H1 (cell line): ENCODE measurements at regions not wholly inside any gene's neighbourhood (a gene's known extent, or its start where the extent isn't known, plus 50 kb on each side); places are given as distances from the start of the nearest gene placed in this dataset.
"Not testable (repeated sequence)": the region's sequence is repeated elsewhere in the genome, so short reads cannot be mapped to it uniquely, and the experiment has no call there.

ENCODE experiments used
- CTCF ChIA-PET: fragments of 300-600 bp; sonication (Branson Sonifier 250); formaldehyde crosslinking; loops from one replicate; lab custom pipeline; 2021; ENCODE audit not compliant: partially characterized antibody; lab: Charles Lee
- POLR2A ChIA-PET: fragments of 300-600 bp; sonication (Branson Sonifier 250); formaldehyde crosslinking; loops from one replicate; lab custom pipeline; 2021; ENCODE audit warnings: inconsistent platforms; ENCODE audit not compliant: partially characterized antibody; lab: Charles Lee
- DNase-seq, 2 experiments: peaks; one replicate each; pipeline versions ENCODE4 v3.0.0 to v3.0.0-alpha.2; 2010 to 2022; ENCODE audit warnings: low spot score in 2 of 2, low read depth in 1 of 2, mixed read lengths in 1 of 2
- FAIRE-seq: peaks from 2 replicates; lab custom pipeline; 2011; peaks lifted over from hg19 to GRCh38; lab: Jason Lieb, UNC
- H2AFZ ChIP-seq: 2 replicates; pipeline ENCODE4 v1.8.1; 2012; ENCODE audit warnings: low read length, inconsistent platforms
- H2AK5ac ChIP-seq: 2 replicates; pipeline ENCODE4 v1.6.1; 2013; ENCODE audit warnings: low read depth, low read length
- H2BK120ac ChIP-seq: replicated peaks from 2 replicates; pipeline ENCODE3; 2013; ENCODE audit warnings: low read depth, low read length, inconsistent platforms
- H2BK12ac ChIP-seq: 2 replicates; pipeline ENCODE4 v1.6.1; 2013; ENCODE audit warnings: low read depth, low read length
- H2BK15ac ChIP-seq: 2 replicates; pipeline ENCODE4 v1.6.1; 2013; ENCODE audit warnings: low read length
- H2BK20ac ChIP-seq: 2 replicates; pipeline ENCODE4 v1.6.1; 2013; ENCODE audit warnings: low read length
- H2BK5ac ChIP-seq: 2 replicates; pipeline ENCODE4 v1.6.1; 2013; ENCODE audit warnings: low read depth, low read length
- H3K14ac ChIP-seq: 2 replicates; pipeline ENCODE4 v1.6.1; 2013; ENCODE audit warnings: inconsistent platforms; ENCODE audit not compliant: insufficient read length
- H3K18ac ChIP-seq: 2 replicates; pipeline ENCODE4 v1.6.1; 2013; ENCODE audit warnings: low read length; ENCODE audit errors: extremely low read depth
- H3K23ac ChIP-seq: 2 replicates; pipeline ENCODE4 v1.6.1; 2013; ENCODE audit warnings: inconsistent platforms; ENCODE audit not compliant: insufficient read length
- H3K23me2 ChIP-seq: 2 replicates; pipeline ENCODE4 v1.6.1; 2013; ENCODE audit warnings: low read depth, low read length
- H3K27ac ChIP-seq: 2 replicates; pipeline ENCODE4 v1.6.1; 2011; ENCODE audit warnings: low read depth, low read length, inconsistent platforms
- H3K27me3 ChIP-seq, 4 experiments: replicated peaks in 1 of 4; 1 replicate in 1 of 4; 2 replicates in 3 of 4; pipeline versions ENCODE4 v1.6.1 to v1.8.1; 2011 to 2013; ENCODE audit warnings: low read length in 3 of 4, mild to moderate bottlenecking in 3 of 4, inconsistent platforms in 2 of 4, mixed read lengths in 2 of 4, moderate library complexity in 1 of 4; ENCODE audit not compliant: control insufficient read depth in 3 of 4, insufficient read depth in 3 of 4; ENCODE audit errors: extremely low read depth in 1 of 4
- H3K36me3 ChIP-seq, 4 experiments: 2 replicates each; pipeline versions ENCODE4 v1.6.1 to v1.8.1; 2011 to 2013; ENCODE audit warnings: mild to moderate bottlenecking in 4 of 4, low read length in 3 of 4, moderate library complexity in 2 of 4, control low read depth in 1 of 4, inconsistent platforms in 1 of 4; ENCODE audit not compliant: insufficient read depth in 4 of 4, control insufficient read depth in 2 of 4
- H3K4ac ChIP-seq: replicated peaks from 2 replicates; pipeline ENCODE3; 2013; ENCODE audit warnings: low read length, low read depth, mixed read lengths, inconsistent platforms; ENCODE audit not compliant: insufficient read length
- H3K4me1 ChIP-seq, 4 experiments: replicated peaks in 1 of 4; 1 replicate in 1 of 4; 2 replicates in 3 of 4; pipeline versions ENCODE4 v1.6.1 to v1.8.1; 2011 to 2013; ENCODE audit warnings: low read length in 3 of 4, inconsistent platforms in 2 of 4, mixed read lengths in 1 of 4; ENCODE audit not compliant: insufficient read depth in 4 of 4, control insufficient read depth in 3 of 4
- H3K4me2 ChIP-seq, 2 experiments: 2 replicates each; pipeline versions ENCODE4 v1.6.1 to v1.8.1; 2011 to 2013; ENCODE audit warnings: low read depth in 2 of 2, low read length in 2 of 2, control low read depth in 1 of 2, inconsistent platforms in 1 of 2, mild to moderate bottlenecking in 1 of 2; ENCODE audit not compliant: insufficient read depth in 1 of 2
- H3K4me3 ChIP-seq, 4 experiments: fragments of 200-600, 300-600 bp in 1 of 4; sonication (generic), shearing (Covaris generic), sonication (Bioruptor Twin) in 1 of 4; 2 replicates each; pipeline versions ENCODE4 v1.5.1 to v1.8.1; 2011 to 2016; ENCODE audit warnings: low read length in 4 of 4, low read depth in 3 of 4, control low read depth in 2 of 4, inconsistent platforms in 2 of 4, mild to moderate bottlenecking in 2 of 4, mixed read lengths in 1 of 4, moderate library complexity in 1 of 4; ENCODE audit not compliant: insufficient read depth in 2 of 4; ENCODE audit errors: extremely low read depth in 1 of 4
- H3K56ac ChIP-seq: replicated peaks from 2 replicates; pipeline ENCODE3; 2013; ENCODE audit warnings: low read depth, mild to moderate bottlenecking, mixed read lengths, low read length, inconsistent platforms; ENCODE audit not compliant: insufficient read length
- H3K79me1 ChIP-seq: 2 replicates; pipeline ENCODE4 v1.6.1; 2013; ENCODE audit warnings: low read depth, low read length, control low read depth
- H3K79me2 ChIP-seq, 2 experiments: 2 replicates each; pipeline versions ENCODE4 v1.6.1 to v1.8.1; 2012 to 2013; ENCODE audit warnings: low read length in 2 of 2, mild to moderate bottlenecking in 2 of 2, inconsistent platforms in 1 of 2; ENCODE audit not compliant: insufficient read depth in 2 of 2, control insufficient read depth in 1 of 2
- H3K9ac ChIP-seq, 4 experiments: replicated peaks in 1 of 4; 1 replicate in 1 of 4; 2 replicates in 3 of 4; pipeline versions ENCODE4 v1.6.1 to v1.8.1; 2011 to 2013; ENCODE audit warnings: low read depth in 3 of 4, low read length in 3 of 4, control low read depth in 2 of 4, mild to moderate bottlenecking in 2 of 4, moderate library complexity in 2 of 4, inconsistent platforms in 1 of 4; ENCODE audit errors: extremely low read depth in 1 of 4
- H3K9me3 ChIP-seq, 2 experiments: 2 replicates each; pipeline versions ENCODE4 v1.6.1 to v1.8.1; 2012 to 2013; ENCODE audit warnings: mild to moderate bottlenecking in 2 of 2, moderate library complexity in 2 of 2, control low read depth in 1 of 2, inconsistent platforms in 1 of 2, low read depth in 1 of 2, low read length in 1 of 2, mixed read lengths in 1 of 2; ENCODE audit not compliant: insufficient read depth in 2 of 2
- H4K20me1 ChIP-seq, 2 experiments: replicated peaks in 1 of 2; 2 replicates each; pipeline versions ENCODE3 to v1.8.1; 2011 to 2013; ENCODE audit warnings: inconsistent platforms in 2 of 2, low read length in 2 of 2, mild to moderate bottlenecking in 1 of 2; ENCODE audit not compliant: insufficient read depth in 2 of 2, control insufficient read depth in 1 of 2
- H4K5ac ChIP-seq: 2 replicates; pipeline ENCODE4 v1.6.1; 2013; ENCODE audit warnings: low read length, low read depth, mixed read lengths, inconsistent platforms; ENCODE audit not compliant: insufficient read length
- H4K8ac ChIP-seq: 2 replicates; pipeline ENCODE4 v1.8.0; 2013; ENCODE audit warnings: mild to moderate bottlenecking, moderate library complexity, low read length, inconsistent platforms; ENCODE audit not compliant: insufficient read depth; ENCODE audit errors: extremely low read depth
- H4K91ac ChIP-seq: replicated peaks from 2 replicates; pipeline ENCODE3; 2013; ENCODE audit warnings: low read length, mixed read lengths, inconsistent platforms; ENCODE audit not compliant: insufficient read length
- WGBS, 2 experiments: shearing (Covaris generic) in 1 of 2; methylation state at CpG; one replicate each; pipeline versions ENCODE4 v1.1.6 to v1.1.7; 2013 to 2015; ENCODE audit warnings: low lambda C conversion rate in 2 of 2, mixed read lengths in 2 of 2, inconsistent platforms in 1 of 2, low coverage in 1 of 2, missing lambda C conversion rate in 1 of 2; ENCODE audit not compliant: insufficient replicate concordance in 2 of 2, insufficient coverage in 1 of 2, insufficient read length in 1 of 2; ENCODE audit errors: extremely low coverage in 1 of 2, missing lambda C conversion rate in 1 of 2; 5-methylcytosine and 5-hydroxymethylcytosine counted together

- H3K27ac ChIP-seq, H3K9me3 ChIP-seq, H3K4ac ChIP-seq, H3K14ac ChIP-seq, H2BK12ac ChIP-seq, H3K23me2 ChIP-seq, FAIRE-seq, H3K36me3 ChIP-seq, H3K23ac ChIP-seq, DNase-seq, H3K4me1 ChIP-seq, H2BK120ac ChIP-seq, H3K79me2 ChIP-seq, H3K56ac ChIP-seq, H3K79me1 ChIP-seq, H4K20me1 ChIP-seq, H4K8ac ChIP-seq, H2BK20ac ChIP-seq, H2BK5ac ChIP-seq, POLR2A ChIA-PET, H4K91ac ChIP-seq, H4K5ac ChIP-seq, H3K4me2 ChIP-seq, H3K18ac ChIP-seq, H2BK15ac ChIP-seq, H3K4me3 ChIP-seq, H3K9ac ChIP-seq, H2AK5ac ChIP-seq, H2AFZ ChIP-seq, H3K27me3 ChIP-seq: not testable (repeated sequence)
- WGBS, 2 experiments = 90% methylated on average over 12 of the region's 12 CpGs; no CpG with 5 or more reads in 1 of the 2 experiments
- CTCF ChIA-PET = interaction anchor here (0.7 to 3.5 kb wide), 11 partner anchors 8 to 224 kb away, joined by 3 to 18 read pairs (median 7); no protein-coding TSS in a partner anchor
These were observed 154.9 kb upstream of the IQSEC1 start for GRCh38 chr3:13228169-13228568.
